ENCODE measurements at regions not wholly inside any gene's neighbourhood (a gene's known extent, or its start where the extent isn't known, plus 50 kb on each side); places are given as distances from the start of the nearest gene placed in this dataset.

- H3K4me3 ChIP-seq = no peak overlapping the region
- TF ChIP-seq POLR2AphosphoS5 (IDR thresholded peaks at IDR 0.05; ENCODE audit: insufficient read depth in 1 of 2, low read depth in 1 of 2) (no peak), CTCF (IDR thresholded peaks at IDR 0.05) (no peak), POLR2A (IDR thresholded peaks at IDR 0.05) (no peak)
- no peaks in the 10 kb centered on the region for H3K27me3 ChIP-seq
- H3K36me3 ChIP-seq = no peaks in the 10 kb centered on the region
- H3K4me1 ChIP-seq = no peaks in the 10 kb centered on the region
- intact Hi-C loops (cut with DNase I) = no loop called here
- H3K9me3 ChIP-seq = no peaks in the 10 kb centered on the region
- no peak overlapping the region for H3K27ac ChIP-seq
- DNase-seq (ENCODE audit: extremely low spot score in 2 of 2) = no peak
Observed at GRCh38 chr2:156099382-156099781, 233.1 kb downstream of the NR4A2 start.

GRCh38 chr2:156098506-156098905, 234.0 kb downstream of the NR4A2 start:
- TF ChIP-seq POLR2A (IDR thresholded peaks at IDR 0.05) (no peak), POLR2AphosphoS5 (IDR thresholded peaks at IDR 0.05; ENCODE audit: insufficient read depth in 1 of 2, low read depth in 1 of 2) (no peak), CTCF (IDR thresholded peaks at IDR 0.05) (no peak)
- H3K27me3 ChIP-seq = no peaks in the 10 kb centered on the region

DNA sequence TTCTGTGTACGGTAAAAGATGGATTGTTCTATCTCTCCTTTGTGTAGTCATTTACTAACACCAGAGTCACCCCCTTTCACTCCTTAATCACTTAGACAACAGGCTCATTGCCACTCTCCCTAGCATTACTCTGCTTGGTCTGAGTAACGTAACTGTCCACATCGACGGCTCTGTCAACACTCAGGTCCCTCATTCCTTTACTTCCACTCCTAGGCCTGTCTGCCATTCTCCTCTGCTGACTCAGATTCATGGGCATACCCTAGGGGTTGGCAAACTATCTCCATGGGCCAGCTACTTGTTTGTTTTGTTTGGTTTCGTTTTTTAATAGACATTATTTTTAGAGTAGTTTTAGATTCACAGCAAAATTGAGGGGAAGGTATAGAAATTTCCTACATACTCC, 243.9 kb downstream of the NR4A2 start:
- intact Hi-C loops (cut with DNase I) = no loop called here
- Histone ChIP-seq H3K27me3 (no peaks in the 10 kb centered on the region), H3K36me3 (no peaks in the 10 kb centered on the region), H3K27ac (no peak overlapping the region), H3K4me1 (peaks cover 3% of the 10 kb centered on the region), H3K4me3 (no peak overlapping the region), H3K9me3 (no peaks in the 10 kb centered on the region)
- no peak for DNase-seq (ENCODE audit: extremely low spot score in 2 of 2)
- TF ChIP-seq POLR2AphosphoS5 (IDR thresholded peaks at IDR 0.05; ENCODE audit: insufficient read depth in 1 of 2, low read depth in 1 of 2) = no peak
- TF ChIP-seq CTCF (IDR thresholded peaks at IDR 0.05) = no peak
- TF ChIP-seq POLR2A (IDR thresholded peaks at IDR 0.05) = no peak

More at GRCh38 chr2:156098506-156098905, 234.0 kb downstream of the NR4A2 start:
- H3K4me1 ChIP-seq = no peaks in the 10 kb centered on the region
- H3K36me3 ChIP-seq = no peaks in the 10 kb centered on the region
- H3K4me3 ChIP-seq = no peak overlapping the region
- no peak for DNase-seq (ENCODE audit: extremely low spot score in 2 of 2)
- H3K27ac ChIP-seq = no peak overlapping the region
- no peaks in the 10 kb centered on the region for H3K9me3 ChIP-seq
- intact Hi-C loops (cut with DNase I) = no loop called here

GRCh38 chr2:156087875-156088274, 244.6 kb downstream of the NR4A2 start:
- peaks cover 4% of the 10 kb centered on the region for H3K4me1 ChIP-seq
- no peaks in the 10 kb centered on the region for H3K9me3 ChIP-seq
- no peaks in the 10 kb centered on the region for H3K27me3 ChIP-seq
- TF ChIP-seq POLR2A (IDR thresholded peaks at IDR 0.05) (no peak), CTCF (IDR thresholded peaks at IDR 0.05) (no peak)
- intact Hi-C loops (cut with DNase I) = no loop called here
- no peak for DNase-seq (ENCODE audit: extremely low spot score in 2 of 2)
- no peak overlapping the region for H3K27ac ChIP-seq
- no peak overlapping the region for H3K4me3 ChIP-seq
- H3K36me3 ChIP-seq = no peaks in the 10 kb centered on the region

DNA sequence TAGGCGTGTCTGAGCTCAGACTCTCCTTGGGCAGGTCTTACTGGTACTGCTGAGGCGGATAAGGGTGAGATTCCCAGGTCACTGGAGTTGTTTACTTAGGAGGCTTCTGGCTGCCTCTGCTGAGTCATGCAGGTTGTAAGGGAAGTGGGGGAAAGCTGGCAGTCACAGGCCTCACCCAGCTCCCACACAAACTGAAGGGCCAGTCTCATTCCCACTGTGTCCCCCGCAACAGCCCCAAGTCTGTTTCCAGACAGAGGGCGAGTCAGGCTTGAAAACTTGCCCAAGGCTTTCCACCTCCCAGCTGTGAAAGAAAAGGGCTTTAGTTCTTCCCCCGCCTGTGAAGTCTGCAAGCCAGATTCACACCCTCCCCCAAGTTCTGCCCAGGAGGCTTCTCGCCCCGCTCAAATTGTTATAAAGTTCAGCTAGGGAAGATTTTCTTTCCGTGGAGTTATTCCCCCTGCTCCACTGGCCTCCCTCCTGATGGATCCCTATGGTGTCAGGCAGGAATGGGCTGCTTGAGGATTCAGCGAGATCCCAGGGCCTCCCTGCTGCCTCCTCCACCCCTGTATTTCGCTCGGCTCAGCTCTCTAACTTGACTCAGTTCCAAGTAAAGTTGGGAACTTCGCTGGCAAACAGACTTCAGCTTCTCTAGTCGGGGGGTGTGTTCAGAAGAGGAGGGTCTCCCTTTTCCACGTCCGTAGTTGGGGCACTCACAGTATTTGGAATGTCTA, 248.6 kb downstream of the NR4A2 start:
- Histone ChIP-seq H3K9me3 (no peaks in the 10 kb centered on the region), H3K36me3 (no peaks in the 10 kb centered on the region), H3K4me1 (peaks cover 4% of the 10 kb centered on the region), H3K27ac (no peak overlapping the region), H3K27me3 (no peaks in the 10 kb centered on the region), H3K4me3 (no peak overlapping the region)
- no peak for DNase-seq (ENCODE audit: extremely low spot score in 2 of 2)
- intact Hi-C loops (cut with DNase I) = no loop called here
- no peak for TF ChIP-seq POLR2AphosphoS5 (IDR thresholded peaks at IDR 0.05; ENCODE audit: insufficient read depth in 1 of 2, low read depth in 1 of 2)
- TF ChIP-seq POLR2A (IDR thresholded peaks at IDR 0.05) = no peak
- no peak for TF ChIP-seq CTCF (IDR thresholded peaks at IDR 0.05)
